ENCODE measurements at regions not wholly inside any gene's neighbourhood (a gene's known extent, or its start where the extent isn't known, plus 50 kb on each side); places are given as distances from the start of the nearest gene placed in this dataset.

DNA sequence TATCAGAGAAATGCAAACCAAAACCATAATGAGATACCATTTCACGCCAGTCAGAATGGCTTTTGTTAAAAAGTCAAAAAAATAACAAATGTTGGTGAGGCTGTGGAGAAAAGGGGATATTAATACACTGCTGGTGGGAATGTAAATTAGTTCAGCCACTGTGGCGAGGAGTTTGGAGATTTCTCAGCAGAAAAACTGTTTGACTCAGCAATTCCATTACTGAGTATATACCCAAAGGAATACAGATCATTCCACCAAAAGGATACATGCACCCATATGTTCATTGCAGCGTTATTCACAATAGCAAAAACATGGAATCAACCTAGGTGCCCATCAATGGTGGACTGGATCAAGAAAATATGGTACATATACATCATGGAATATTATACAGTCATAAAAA, 54.5 kb upstream of the WDR75 start:
- no peak for TF ChIP-seq POLR2A (IDR thresholded peaks at IDR 0.05)
- TF ChIP-seq, protein P1, sequence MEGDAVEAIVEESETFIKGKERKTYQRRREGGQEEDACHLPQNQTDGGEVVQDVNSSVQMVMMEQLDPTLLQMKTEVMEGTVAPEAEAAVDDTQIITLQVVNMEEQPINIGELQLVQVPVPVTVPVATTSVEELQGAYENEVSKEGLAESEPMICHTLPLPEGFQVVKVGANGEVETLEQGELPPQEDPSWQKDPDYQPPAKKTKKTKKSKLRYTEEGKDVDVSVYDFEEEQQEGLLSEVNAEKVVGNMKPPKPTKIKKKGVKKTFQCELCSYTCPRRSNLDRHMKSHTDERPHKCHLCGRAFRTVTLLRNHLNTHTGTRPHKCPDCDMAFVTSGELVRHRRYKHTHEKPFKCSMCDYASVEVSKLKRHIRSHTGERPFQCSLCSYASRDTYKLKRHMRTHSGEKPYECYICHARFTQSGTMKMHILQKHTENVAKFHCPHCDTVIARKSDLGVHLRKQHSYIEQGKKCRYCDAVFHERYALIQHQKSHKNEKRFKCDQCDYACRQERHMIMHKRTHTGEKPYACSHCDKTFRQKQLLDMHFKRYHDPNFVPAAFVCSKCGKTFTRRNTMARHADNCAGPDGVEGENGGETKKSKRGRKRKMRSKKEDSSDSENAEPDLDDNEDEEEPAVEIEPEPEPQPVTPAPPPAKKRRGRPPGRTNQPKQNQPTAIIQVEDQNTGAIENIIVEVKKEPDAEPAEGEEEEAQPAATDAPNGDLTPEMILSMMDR (IDR thresholded peaks at IDR 0.05), result no peak

Measured in transverse colon (tissue), 3 donors.